HEK293 (cell line): ENCODE measurements at regions not wholly inside any gene's neighbourhood (a gene's known extent, or its start where the extent isn't known, plus 50 kb on each side); places are given as distances from the start of the nearest gene placed in this dataset.

ENCODE experiments used
- CTCF ChIA-PET: fragments of 350-600 bp; formaldehyde crosslinking; extraction: SDS; loops from one replicate; lab custom pipeline; 2021; ENCODE audit warnings: antibody characterized with exemption; lab: Yijun Ruan, JAX
- POLR2A ChIA-PET: fragments of 300-600 bp; formaldehyde crosslinking; extraction: SDS; loops from one replicate; lab custom pipeline; 2020; ENCODE audit warnings: antibody characterized with exemption, inconsistent platforms; lab: Yijun Ruan, JAX
- H3K27ac ChIP-seq: fragments of 200-500 bp; sonication (Bioruptor generic); 2 replicates; pipeline ENCODE4 v1.5.1; 2014; ENCODE audit warnings: low read depth, low read length, control low read depth, inconsistent platforms; ENCODE audit errors: extremely low read depth
- H3K36me3 ChIP-seq, 2 experiments: fragments of 200-500 bp in 1 of 2; sonication (Bioruptor generic) in 1 of 2; 1 replicate in 1 of 2; 2 replicates in 1 of 2; pipeline ENCODE4 v1.5.1; 2014 to 2017; ENCODE audit warnings: inconsistent platforms in 2 of 2, low read length in 2 of 2; ENCODE audit not compliant: control insufficient read depth in 2 of 2, insufficient read depth in 1 of 2
- H3K4me1 ChIP-seq: fragments of 200-500 bp; sonication (Bioruptor generic); 2 replicates; pipeline ENCODE4 v1.5.1; 2014; ENCODE audit warnings: mild to moderate bottlenecking, low read length, inconsistent platforms; ENCODE audit not compliant: control insufficient read depth, insufficient read depth
- H3K4me3 ChIP-seq: 2 replicates; pipeline ENCODE4 v1.5.1; 2011; ENCODE audit warnings: low read depth, mild to moderate bottlenecking, control low read depth, low read length, moderate library complexity
- H3K9me3 ChIP-seq: fragments of 200-500 bp; sonication (Bioruptor generic); 2 replicates; pipeline ENCODE4 v1.5.1; 2014; ENCODE audit warnings: low read depth, low read length, inconsistent platforms; ENCODE audit not compliant: control insufficient read depth, insufficient read depth
- BCL11A ChIP-seq: fragments of 450-650 bp; formaldehyde crosslinking; IDR thresholded peaks from 2 replicates; pipeline ENCODE4 v1.5.1; 2016; ENCODE audit warnings: low read depth, missing biosample characterization, missing genetic modification characterization
- BCL11B ChIP-seq: fragments of 450-650 bp; formaldehyde crosslinking; IDR thresholded peaks from 2 replicates; pipeline ENCODE4 v1.5.1; 2016; ENCODE audit warnings: low read depth, missing biosample characterization, missing genetic modification characterization
- SP3 ChIP-seq: fragments of 450-650 bp; formaldehyde crosslinking; IDR thresholded peaks from 2 replicates; pipeline ENCODE4 v1.5.1; 2016; ENCODE audit warnings: missing biosample characterization, missing genetic modification characterization
- ZBTB17 ChIP-seq: fragments of 450-650 bp; formaldehyde crosslinking; IDR thresholded peaks from 2 replicates; pipeline ENCODE4 v1.5.1; 2016; ENCODE audit warnings: missing biosample characterization, missing genetic modification characterization
- ZBTB20 ChIP-seq: fragments of 450-650 bp; formaldehyde crosslinking; IDR thresholded peaks from 2 replicates; pipeline ENCODE4 v1.5.1; 2016; ENCODE audit warnings: missing biosample characterization, missing genetic modification characterization
- ZBTB48 ChIP-seq: fragments of 450-650 bp; formaldehyde crosslinking; IDR thresholded peaks from 2 replicates; pipeline ENCODE4 v1.5.1; 2016; ENCODE audit warnings: missing biosample characterization, missing genetic modification characterization
- ZNF184 ChIP-seq: fragments of 450-650 bp; IDR thresholded peaks from 2 replicates; pipeline ENCODE4 v1.5.1; 2018; ENCODE audit warnings: missing biosample characterization, mild to moderate bottlenecking, missing genetic modification characterization
- ZNF529 ChIP-seq: fragments of 450-650 bp; formaldehyde crosslinking; IDR thresholded peaks from 2 replicates; pipeline ENCODE4 v1.5.1; 2017; ENCODE audit warnings: missing genetic modification characterization, missing biosample characterization; ENCODE audit not compliant: insufficient replicate concordance
- ZNF558 ChIP-seq: fragments of 450-650 bp; formaldehyde crosslinking; IDR thresholded peaks from 2 replicates; pipeline ENCODE4 v1.5.1; 2016; ENCODE audit warnings: missing biosample characterization, missing genetic modification characterization
- ZNF658 ChIP-seq: fragments of 450-650 bp; formaldehyde crosslinking; IDR thresholded peaks from 2 replicates; pipeline ENCODE4; 2016; ENCODE audit warnings: missing biosample characterization, missing genetic modification characterization
- ZNF677 ChIP-seq: fragments of 450-650 bp; IDR thresholded peaks from 2 replicates; pipeline ENCODE4 v1.5.0; 2018; ENCODE audit warnings: missing biosample characterization, mild to moderate bottlenecking, missing genetic modification characterization, moderate library complexity
- ZNF792 ChIP-seq: fragments of 450-650 bp; formaldehyde crosslinking; IDR thresholded peaks from 2 replicates; pipeline ENCODE4 v1.5.1; 2016; ENCODE audit warnings: missing biosample characterization, missing genetic modification characterization
- ZSCAN16 ChIP-seq: fragments of 450-650 bp; formaldehyde crosslinking; IDR thresholded peaks from 2 replicates; pipeline ENCODE4 v1.5.1; 2016; ENCODE audit warnings: missing biosample characterization, missing genetic modification characterization
- TF ChIP-seq, protein P1 (sequence below): fragments of 450-650 bp; formaldehyde crosslinking; IDR thresholded peaks from 2 replicates; pipeline ENCODE4 v1.5.1; 2016; ENCODE audit warnings: missing biosample characterization, missing genetic modification characterization
- TF ChIP-seq, protein P2 (sequence below): fragments of 450-650 bp; formaldehyde crosslinking; IDR thresholded peaks from 2 replicates; pipeline ENCODE4 v1.5.1; 2016; ENCODE audit warnings: missing biosample characterization, missing genetic modification characterization
- TF ChIP-seq, protein P3 (sequence below): fragments of 450-650 bp; formaldehyde crosslinking; IDR thresholded peaks from 2 replicates; pipeline ENCODE4 v1.5.1; 2017; ENCODE audit warnings: missing biosample characterization, missing genetic modification characterization

DNA sequence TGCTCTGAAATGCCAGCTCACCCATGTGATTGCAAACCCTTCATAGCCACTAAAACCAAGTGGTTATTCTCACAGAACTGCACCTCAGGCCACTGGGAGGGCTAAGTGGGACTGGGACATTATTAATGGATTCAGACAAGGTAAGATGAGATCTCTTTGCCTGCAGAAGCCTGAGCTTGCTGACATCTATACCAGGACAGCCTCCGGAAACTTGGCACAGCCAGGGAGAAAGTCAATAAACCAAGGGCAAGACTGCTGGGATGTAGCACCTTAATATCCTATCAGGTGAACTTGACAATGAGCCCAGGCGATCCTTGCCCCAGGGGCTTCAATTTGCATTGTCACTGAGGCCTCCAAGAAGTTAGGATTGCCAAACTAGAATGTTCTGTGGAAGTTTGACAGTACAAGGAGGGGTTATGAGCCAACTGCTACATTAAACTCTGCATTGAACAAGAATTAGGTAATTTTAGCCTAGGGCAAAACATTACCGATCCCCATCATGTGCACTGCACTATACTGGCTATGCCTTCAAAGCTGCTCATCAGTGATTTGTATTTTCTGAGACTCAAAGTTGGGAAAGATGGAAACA is 60.1 kb upstream of the RALGAPA2 start:
- H3K4me3 ChIP-seq, result no peak overlapping the region
- ChIA-PET POLR2A (no interaction called here), CTCF (no interaction called here)
- no peaks in the 10 kb centered on the region for H3K4me1 ChIP-seq
- no peaks in the 10 kb centered on the region for H3K36me3 ChIP-seq
- no peaks in the 10 kb centered on the region for H3K9me3 ChIP-seq
- no peak overlapping the region for H3K27ac ChIP-seq
- TF ChIP-seq BCL11A (tag by site-specific recombination) (no peak), ZBTB20 (tag by site-specific recombination) (no peak), ZSCAN16 (tag by site-specific recombination) (no peak), SP3 (tag by site-specific recombination) (no peak), ZBTB17 (tag by site-specific recombination) (no peak)
- TF ChIP-seq, protein P1, sequence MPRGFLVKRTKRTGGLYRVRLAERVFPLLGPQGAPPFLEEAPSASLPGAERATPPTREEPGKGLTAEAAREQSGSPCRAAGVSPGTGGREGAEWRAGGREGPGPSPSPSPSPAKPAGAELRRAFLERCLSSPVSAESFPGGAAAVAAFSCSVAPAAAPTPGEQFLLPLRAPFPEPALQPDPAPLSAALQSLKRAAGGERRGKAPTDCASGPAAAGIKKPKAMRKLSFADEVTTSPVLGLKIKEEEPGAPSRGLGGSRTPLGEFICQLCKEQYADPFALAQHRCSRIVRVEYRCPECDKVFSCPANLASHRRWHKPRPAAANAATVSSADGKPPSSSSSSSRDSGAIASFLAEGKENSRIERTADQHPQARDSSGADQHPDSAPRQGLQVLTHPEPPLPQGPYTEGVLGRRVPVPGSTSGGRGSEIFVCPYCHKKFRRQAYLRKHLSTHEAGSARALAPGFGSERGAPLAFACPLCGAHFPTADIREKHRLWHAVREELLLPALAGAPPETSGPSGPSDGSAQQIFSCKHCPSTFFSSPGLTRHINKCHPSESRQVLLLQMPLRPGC, result no peak
- TF ChIP-seq, protein P2, sequence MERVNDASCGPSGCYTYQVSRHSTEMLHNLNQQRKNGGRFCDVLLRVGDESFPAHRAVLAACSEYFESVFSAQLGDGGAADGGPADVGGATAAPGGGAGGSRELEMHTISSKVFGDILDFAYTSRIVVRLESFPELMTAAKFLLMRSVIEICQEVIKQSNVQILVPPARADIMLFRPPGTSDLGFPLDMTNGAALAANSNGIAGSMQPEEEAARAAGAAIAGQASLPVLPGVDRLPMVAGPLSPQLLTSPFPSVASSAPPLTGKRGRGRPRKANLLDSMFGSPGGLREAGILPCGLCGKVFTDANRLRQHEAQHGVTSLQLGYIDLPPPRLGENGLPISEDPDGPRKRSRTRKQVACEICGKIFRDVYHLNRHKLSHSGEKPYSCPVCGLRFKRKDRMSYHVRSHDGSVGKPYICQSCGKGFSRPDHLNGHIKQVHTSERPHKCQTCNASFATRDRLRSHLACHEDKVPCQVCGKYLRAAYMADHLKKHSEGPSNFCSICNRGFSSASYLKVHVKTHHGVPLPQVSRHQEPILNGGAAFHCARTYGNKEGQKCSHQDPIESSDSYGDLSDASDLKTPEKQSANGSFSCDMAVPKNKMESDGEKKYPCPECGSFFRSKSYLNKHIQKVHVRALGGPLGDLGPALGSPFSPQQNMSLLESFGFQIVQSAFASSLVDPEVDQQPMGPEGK (tag by site-specific recombination), result no peak

DNA sequence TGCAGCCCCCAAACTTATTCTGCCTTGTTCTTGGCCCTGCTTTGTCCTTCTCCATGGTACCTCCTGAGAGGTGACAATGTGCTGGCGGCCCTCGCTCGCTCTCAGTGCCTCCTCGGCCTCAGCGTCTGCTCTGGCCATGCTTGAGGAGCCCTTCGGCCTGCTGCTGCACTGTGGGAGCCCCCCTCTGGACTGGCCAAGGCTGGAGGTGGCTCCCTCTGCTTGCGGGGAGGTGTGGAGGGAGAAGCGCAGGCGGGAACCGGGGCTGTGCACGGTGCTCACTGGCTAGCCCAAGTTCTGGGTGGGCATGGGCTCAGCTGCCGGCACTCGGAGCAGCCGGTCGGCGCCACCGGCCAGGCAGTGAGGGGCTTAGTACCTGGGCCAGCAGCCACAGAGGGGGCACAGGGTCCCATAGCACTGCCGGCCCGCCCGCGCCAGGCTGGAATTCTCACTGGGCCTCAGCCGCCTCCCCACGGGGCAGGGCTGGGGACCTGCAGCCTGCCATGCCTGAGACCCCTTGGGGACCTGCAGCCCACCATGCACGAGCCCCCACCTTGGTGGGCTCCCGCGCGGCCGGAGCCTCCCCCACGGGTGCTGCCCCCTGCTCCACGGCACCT is 55.9 kb upstream of the RALGAPA2 start:
- CTCF ChIA-PET, result interaction anchor here (1.0 kb wide), 1 partner anchor 15 kb away, joined by 3 read pairs; no protein-coding TSS in a partner anchor
- no peaks in the 10 kb centered on the region for H3K36me3 ChIP-seq
- H3K4me3 ChIP-seq, result no peak overlapping the region
- H3K27ac ChIP-seq, result no peak overlapping the region
- no peaks in the 10 kb centered on the region for H3K4me1 ChIP-seq
- H3K9me3 ChIP-seq, result no peaks in the 10 kb centered on the region
- no peak for TF ChIP-seq BCL11B (tag by site-specific recombination)
- no peak for TF ChIP-seq ZBTB48
- no peak for TF ChIP-seq ZNF792
- no peak for TF ChIP-seq ZNF658 (tag by site-specific recombination)
- no peak for TF ChIP-seq SP3 (tag by site-specific recombination)
- POLR2A ChIA-PET, result no interaction called here

DNA sequence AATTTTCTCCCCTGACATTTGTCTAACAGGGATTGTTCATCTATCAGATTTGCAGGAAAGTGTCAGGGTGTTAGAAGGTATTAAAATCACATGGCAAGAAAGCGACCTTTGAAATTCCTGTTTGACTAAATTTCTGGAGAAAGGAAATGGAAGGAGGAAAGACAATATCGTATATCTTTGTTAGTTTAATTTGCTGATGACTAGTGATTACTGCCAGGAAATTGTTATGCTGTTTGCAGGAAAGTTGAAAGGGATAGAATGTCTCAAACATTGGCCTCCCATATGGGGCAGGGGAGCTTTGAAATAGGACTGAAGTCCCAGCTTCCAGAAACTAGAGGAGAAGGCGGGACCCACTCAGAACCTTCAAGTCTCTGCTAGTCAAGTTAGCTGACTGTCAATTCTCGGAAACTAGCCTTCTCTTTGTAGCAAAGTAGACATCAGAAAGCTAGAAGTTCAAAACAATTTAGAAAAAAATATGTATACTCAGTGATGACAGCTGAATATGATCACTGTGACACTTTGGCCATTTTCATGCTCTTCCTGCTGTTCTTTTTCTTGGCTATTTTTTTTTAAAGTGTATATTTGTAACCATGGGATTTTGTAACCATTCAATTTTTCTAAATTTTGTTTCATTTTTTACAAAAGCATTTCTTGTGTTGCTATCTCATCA is 53.4 kb upstream of the RALGAPA2 start:
- TF ChIP-seq ZNF529 (no peak), ZNF184 (tag by site-specific recombination) (no peak), ZNF677 (tag by site-specific recombination) (no peak), ZNF558 (tag by site-specific recombination) (no peak)
- TF ChIP-seq, protein P3, sequence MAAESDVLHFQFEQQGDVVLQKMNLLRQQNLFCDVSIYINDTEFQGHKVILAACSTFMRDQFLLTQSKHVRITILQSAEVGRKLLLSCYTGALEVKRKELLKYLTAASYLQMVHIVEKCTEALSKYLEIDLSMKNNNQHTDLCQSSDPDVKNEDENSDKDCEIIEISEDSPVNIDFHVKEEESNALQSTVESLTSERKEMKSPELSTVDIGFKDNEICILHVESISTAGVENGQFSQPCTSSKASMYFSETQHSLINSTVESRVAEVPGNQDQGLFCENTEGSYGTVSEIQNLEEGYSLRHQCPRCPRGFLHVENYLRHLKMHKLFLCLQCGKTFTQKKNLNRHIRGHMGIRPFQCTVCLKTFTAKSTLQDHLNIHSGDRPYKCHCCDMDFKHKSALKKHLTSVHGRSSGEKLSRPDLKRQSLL (tag by site-specific recombination), result no peak
- Histone ChIP-seq H3K9me3 (no peaks in the 10 kb centered on the region), H3K36me3 (no peaks in the 10 kb centered on the region), H3K4me1 (no peaks in the 10 kb centered on the region), H3K27ac (no peak overlapping the region), H3K4me3 (no peak overlapping the region)
- ChIA-PET CTCF (interaction anchor here (1.0 kb wide), 1 partner anchor 101 kb away, joined by 3 read pairs; no protein-coding TSS in a partner anchor), POLR2A (no interaction called here)
